SK-N-SH treated with all-trans-retinoic acid at 6 μM for 48 hours (cell line): ENCODE measurements at regions not wholly inside any gene's neighbourhood (a gene's known extent, or its start where the extent isn't known, plus 50 kb on each side); places are given as distances from the start of the nearest gene placed in this dataset.

Source experiments
- ATAC-seq: fragments of 200-7000 bp; cut with Tn5 transposase; 3 replicates; pipeline ENCODE4 v1.9.1; 2020; ENCODE audit warnings: mild to moderate bottlenecking, moderate library complexity
- ARNTL ChIP-seq: fragments of 450-650 bp; formaldehyde crosslinking; IDR thresholded peaks from 2 replicates; pipeline ENCODE4 v1.5.0; 2020; ENCODE audit warnings: low read depth, mild to moderate bottlenecking, moderate library complexity, borderline replicate concordance
- BACH2 ChIP-seq: fragments of 250-450 bp; sonication (Bioruptor Pico); IDR thresholded peaks from 2 replicates; pipeline ENCODE4 v1.9.0; 2021; ENCODE audit warnings: mild to moderate bottlenecking, borderline replicate concordance
- CSDC2 ChIP-seq: fragments of 250-450 bp; sonication (Bioruptor Pico); IDR thresholded peaks from 2 replicates; pipeline ENCODE4 v1.5.0; 2020; ENCODE audit warnings: mild to moderate bottlenecking, moderate library complexity
- CSRNP3 ChIP-seq: fragments of 250-450 bp; sonication (Bioruptor Pico); IDR thresholded peaks from 2 replicates; pipeline ENCODE4 v1.5.1; 2021; ENCODE audit warnings: mild to moderate bottlenecking, moderate library complexity
- ESRRG ChIP-seq: fragments of 250-450 bp; sonication (Bioruptor Pico); IDR thresholded peaks from 2 replicates; pipeline ENCODE4 v1.6.1; 2021; ENCODE audit warnings: mild to moderate bottlenecking
- GLIS3 ChIP-seq: fragments of 250-450 bp; sonication (Bioruptor Pico); IDR thresholded peaks from 2 replicates; pipeline ENCODE4 v1.5.0; 2020; ENCODE audit warnings: mild to moderate bottlenecking, moderate library complexity
- ISL1 ChIP-seq: fragments of 250-450 bp; sonication (Bioruptor Pico); IDR thresholded peaks from 2 replicates; pipeline ENCODE4 v2.1.2; 2022; ENCODE audit warnings: mild to moderate bottlenecking, moderate library complexity
- OSR1 ChIP-seq: fragments of 250-450 bp; sonication (Bioruptor Pico); IDR thresholded peaks from 2 replicates; pipeline ENCODE4 v1.8.0; 2022; ENCODE audit warnings: moderate library complexity, mild to moderate bottlenecking, inconsistent platforms
- POU6F1 ChIP-seq: fragments of 250-450 bp; sonication (Bioruptor Pico); IDR thresholded peaks from 2 replicates; pipeline ENCODE4 v1.8.0; 2021; ENCODE audit warnings: low read depth, mild to moderate bottlenecking, moderate library complexity, borderline replicate concordance
- PPARA ChIP-seq: fragments of 250-450 bp; sonication (Bioruptor Pico); IDR thresholded peaks from 2 replicates; pipeline ENCODE4 v1.5.0; 2020; ENCODE audit warnings: mild to moderate bottlenecking, borderline replicate concordance
- RARB ChIP-seq: fragments of 250-450 bp; sonication (Bioruptor Pico); IDR thresholded peaks from 2 replicates; pipeline ENCODE4 v1.8.0; 2021; ENCODE audit warnings: mild to moderate bottlenecking, moderate library complexity
- SNAI2 ChIP-seq: fragments of 250-450 bp; sonication (Bioruptor Pico); IDR thresholded peaks from 2 replicates; pipeline ENCODE4 v1.5.0; 2020; ENCODE audit warnings: mild to moderate bottlenecking, moderate library complexity
- TOX ChIP-seq: fragments of 250-450 bp; sonication (Bioruptor Pico); IDR thresholded peaks from 2 replicates; pipeline ENCODE4 v1.8.0; 2021; ENCODE audit warnings: mild to moderate bottlenecking, moderate library complexity, borderline replicate concordance
- TSHZ2 ChIP-seq: fragments of 250-450 bp; sonication (Bioruptor Pico); IDR thresholded peaks from 2 replicates; pipeline ENCODE4 v1.5.0; 2020; ENCODE audit warnings: mild to moderate bottlenecking, moderate library complexity
- ZC3H10 ChIP-seq: fragments of 250-450 bp; sonication (Bioruptor Pico); IDR thresholded peaks from 2 replicates; pipeline ENCODE4 v1.5.1; 2021; ENCODE audit warnings: mild to moderate bottlenecking, moderate library complexity
- ZFP3 ChIP-seq: fragments of 250-450 bp; sonication (Bioruptor Pico); IDR thresholded peaks from 2 replicates; pipeline ENCODE4 v1.5.0; 2020; ENCODE audit warnings: mild to moderate bottlenecking, moderate library complexity
- ZFP30 ChIP-seq: fragments of 450-650 bp; formaldehyde crosslinking; IDR thresholded peaks from 2 replicates; pipeline ENCODE4 v1.5.0; 2022; ENCODE audit warnings: mild to moderate bottlenecking, moderate library complexity
- ZNF565 ChIP-seq: fragments of 450-650 bp; formaldehyde crosslinking; conservative IDR thresholded peaks from 2 replicates; pipeline ENCODE4 v1.5.0; 2020; ENCODE audit warnings: low read depth, mild to moderate bottlenecking, moderate library complexity
- ZNF70 ChIP-seq: fragments of 450-650 bp; formaldehyde crosslinking; IDR thresholded peaks from 2 replicates; pipeline ENCODE4 v1.5.0; 2020; ENCODE audit warnings: mild to moderate bottlenecking, moderate library complexity
- ZNF8 ChIP-seq: fragments of 450-650 bp; formaldehyde crosslinking; IDR thresholded peaks from 2 replicates; pipeline ENCODE4 v1.5.0; 2020; ENCODE audit warnings: mild to moderate bottlenecking, moderate library complexity
- TF ChIP-seq, protein P1 (sequence below): fragments of 250-450 bp; sonication (Bioruptor Pico); IDR thresholded peaks from 2 replicates; pipeline ENCODE4 v1.8.0; 2020; ENCODE audit warnings: mild to moderate bottlenecking, moderate library complexity, borderline replicate concordance
- TF ChIP-seq, protein P2 (sequence below): fragments of 250-450 bp; sonication (Bioruptor Pico); IDR thresholded peaks from 2 replicates; pipeline ENCODE4 v1.5.1; 2020; ENCODE audit warnings: low read depth, mild to moderate bottlenecking, moderate library complexity

- ATAC-seq: no peak
- no peak for TF ChIP-seq ZFP3
- no peak for TF ChIP-seq CSRNP3 (CRISPR knock-in tag)
- TF ChIP-seq BACH2 (CRISPR knock-in tag): no peak
- no peak for TF ChIP-seq SNAI2 (CRISPR knock-in tag)
- TF ChIP-seq ZNF70 (CRISPR knock-in tag): no peak
- TF ChIP-seq ISL1 (CRISPR knock-in tag): no peak
- no peak for TF ChIP-seq TSHZ2 (CRISPR knock-in tag)
- TF ChIP-seq ZC3H10 (CRISPR knock-in tag): no peak
- no peak for TF ChIP-seq ZNF8 (CRISPR knock-in tag)
- TF ChIP-seq, protein P1, sequence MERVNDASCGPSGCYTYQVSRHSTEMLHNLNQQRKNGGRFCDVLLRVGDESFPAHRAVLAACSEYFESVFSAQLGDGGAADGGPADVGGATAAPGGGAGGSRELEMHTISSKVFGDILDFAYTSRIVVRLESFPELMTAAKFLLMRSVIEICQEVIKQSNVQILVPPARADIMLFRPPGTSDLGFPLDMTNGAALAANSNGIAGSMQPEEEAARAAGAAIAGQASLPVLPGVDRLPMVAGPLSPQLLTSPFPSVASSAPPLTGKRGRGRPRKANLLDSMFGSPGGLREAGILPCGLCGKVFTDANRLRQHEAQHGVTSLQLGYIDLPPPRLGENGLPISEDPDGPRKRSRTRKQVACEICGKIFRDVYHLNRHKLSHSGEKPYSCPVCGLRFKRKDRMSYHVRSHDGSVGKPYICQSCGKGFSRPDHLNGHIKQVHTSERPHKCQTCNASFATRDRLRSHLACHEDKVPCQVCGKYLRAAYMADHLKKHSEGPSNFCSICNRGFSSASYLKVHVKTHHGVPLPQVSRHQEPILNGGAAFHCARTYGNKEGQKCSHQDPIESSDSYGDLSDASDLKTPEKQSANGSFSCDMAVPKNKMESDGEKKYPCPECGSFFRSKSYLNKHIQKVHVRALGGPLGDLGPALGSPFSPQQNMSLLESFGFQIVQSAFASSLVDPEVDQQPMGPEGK (CRISPR knock-in tag): no peak
- TF ChIP-seq ZFP30 (CRISPR knock-in tag): no peak
- no peak for TF ChIP-seq GLIS3 (CRISPR knock-in tag)
- TF ChIP-seq POU6F1: no peak
- TF ChIP-seq ARNTL (CRISPR knock-in tag): no peak
- TF ChIP-seq ESRRG: no peak
These were observed 99.1 kb downstream of the UQCRFS1 start for GRCh38 chr19:29113838-29114237.

DNA sequence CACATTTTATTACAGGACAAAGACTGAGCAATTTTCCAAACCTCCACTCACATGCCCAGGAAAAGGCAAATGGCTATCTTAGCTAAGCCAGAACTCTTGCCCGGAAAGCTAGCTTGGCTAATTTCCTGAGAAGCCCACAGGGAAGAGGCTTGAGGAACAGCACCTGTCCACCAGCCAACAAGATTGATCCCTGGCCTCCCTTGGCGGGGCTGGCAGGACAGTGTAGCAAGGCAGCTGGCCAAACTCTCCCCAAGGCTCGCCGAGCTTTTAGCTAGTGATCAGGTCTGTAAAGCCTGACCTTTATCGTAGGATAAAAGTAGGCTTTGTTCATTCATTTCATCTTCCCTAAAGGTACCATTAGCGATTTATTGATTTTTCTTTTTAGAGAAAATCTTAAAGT, 101.4 kb downstream of the UQCRFS1 start:
- ATAC-seq: no peak
- TF ChIP-seq ZNF70 (CRISPR knock-in tag) (no peak), POU6F1 (no peak), RARB (CRISPR knock-in tag) (no peak), CSRNP3 (CRISPR knock-in tag) (no peak), ESRRG (no peak), ZC3H10 (CRISPR knock-in tag) (no peak), OSR1 (CRISPR knock-in tag) (no peak), CSDC2 (CRISPR knock-in tag) (no peak), PPARA (CRISPR knock-in tag) (no peak), SNAI2 (CRISPR knock-in tag) (no peak), ZFP30 (CRISPR knock-in tag) (no peak), GLIS3 (CRISPR knock-in tag) (no peak), ARNTL (CRISPR knock-in tag) (no peak), TOX (CRISPR knock-in tag) (no peak), ZNF565 (CRISPR knock-in tag) (no peak), ZNF8 (CRISPR knock-in tag) (no peak), ISL1 (CRISPR knock-in tag) (no peak)
- TF ChIP-seq, protein P1 (CRISPR knock-in tag): no peak
- TF ChIP-seq, protein P2, sequence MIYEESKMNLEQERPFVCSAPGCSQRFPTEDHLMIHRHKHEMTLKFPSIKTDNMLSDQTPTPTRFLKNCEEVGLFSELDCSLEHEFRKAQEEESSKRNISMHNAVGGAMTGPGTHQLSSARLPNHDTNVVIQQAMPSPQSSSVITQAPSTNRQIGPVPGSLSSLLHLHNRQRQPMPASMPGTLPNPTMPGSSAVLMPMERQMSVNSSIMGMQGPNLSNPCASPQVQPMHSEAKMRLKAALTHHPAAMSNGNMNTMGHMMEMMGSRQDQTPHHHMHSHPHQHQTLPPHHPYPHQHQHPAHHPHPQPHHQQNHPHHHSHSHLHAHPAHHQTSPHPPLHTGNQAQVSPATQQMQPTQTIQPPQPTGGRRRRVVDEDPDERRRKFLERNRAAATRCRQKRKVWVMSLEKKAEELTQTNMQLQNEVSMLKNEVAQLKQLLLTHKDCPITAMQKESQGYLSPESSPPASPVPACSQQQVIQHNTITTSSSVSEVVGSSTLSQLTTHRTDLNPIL: no peak
